ENCODE measurements at regions not wholly inside any gene's neighbourhood (a gene's known extent, or its start where the extent isn't known, plus 50 kb on each side); places are given as distances from the start of the nearest gene placed in this dataset.

DNA sequence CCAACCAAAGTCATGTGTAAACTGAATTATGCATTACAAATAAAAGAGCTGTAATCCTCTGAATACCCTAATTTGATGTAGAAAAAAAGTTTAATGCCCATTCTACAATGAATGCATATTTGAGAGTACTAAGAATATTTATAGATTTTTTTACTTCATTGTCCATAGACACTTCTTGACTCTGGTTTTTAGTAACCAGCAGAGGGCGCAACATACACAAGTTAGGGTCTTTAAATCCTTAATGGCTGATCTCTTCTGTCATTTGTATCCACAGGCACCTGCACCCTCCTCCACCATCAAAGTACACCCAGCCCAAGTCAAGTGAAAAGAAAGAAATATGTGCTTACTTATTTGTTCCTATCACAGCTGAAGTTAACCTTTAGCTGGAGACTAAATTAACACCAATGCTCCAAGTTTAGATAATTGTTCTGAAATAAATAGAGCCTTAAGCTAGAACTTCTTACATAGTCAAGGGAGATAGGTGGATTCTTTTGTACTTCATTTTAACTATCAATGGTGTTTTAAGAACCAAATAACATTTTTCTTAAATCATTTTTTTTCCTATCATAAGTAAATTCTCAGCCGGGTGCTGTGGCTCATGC, 524.2 kb upstream of the DAB2 start:
- no peak overlapping the region for H3K27ac ChIP-seq (ENCODE audit: low read depth, low read length)

GRCh38 chr5:39948341-39948740, 523.6 kb upstream of the DAB2 start:
- no peak overlapping the region for H3K9ac ChIP-seq (ENCODE audit: low read depth in 1 of 2, low read length in 2 of 2)
- H3K9me3 ChIP-seq (ENCODE audit: control insufficient read depth in 1 of 2, low read length in 2 of 2): no peaks in the 10 kb centered on the region
- H3K36me3 ChIP-seq (ENCODE audit: control insufficient read depth in 1 of 2, insufficient read depth in 2 of 2, low read length in 2 of 2): no peaks in the 10 kb centered on the region
- H3K4me3 ChIP-seq (ENCODE audit: low read depth in 1 of 2, low read length in 2 of 2): no peak overlapping the region
- no peaks in the 10 kb centered on the region for H3K4me1 ChIP-seq (ENCODE audit: control insufficient read depth in 1 of 2, insufficient read depth in 2 of 2, low read length in 2 of 2)
- H3K27ac ChIP-seq (ENCODE audit: low read depth, low read length): no peak overlapping the region
- no peaks in the 10 kb centered on the region for H3K27me3 ChIP-seq (ENCODE audit: control insufficient read depth in 1 of 2, insufficient read depth in 2 of 2, low read length in 2 of 2)

More for the DNA sequence above, 524.2 kb upstream of the DAB2 start:
- H3K9ac ChIP-seq (ENCODE audit: low read depth in 1 of 2, low read length in 2 of 2): no peak overlapping the region
- no peaks in the 10 kb centered on the region for H3K27me3 ChIP-seq (ENCODE audit: control insufficient read depth in 1 of 2, insufficient read depth in 2 of 2, low read length in 2 of 2)
- H3K9me3 ChIP-seq (ENCODE audit: control insufficient read depth in 1 of 2, low read length in 2 of 2): no peaks in the 10 kb centered on the region
- no peaks in the 10 kb centered on the region for H3K36me3 ChIP-seq (ENCODE audit: control insufficient read depth in 1 of 2, insufficient read depth in 2 of 2, low read length in 2 of 2)
- no peak overlapping the region for H3K4me3 ChIP-seq (ENCODE audit: low read depth in 1 of 2, low read length in 2 of 2)
- H3K4me1 ChIP-seq (ENCODE audit: control insufficient read depth in 1 of 2, insufficient read depth in 2 of 2, low read length in 2 of 2): no peaks in the 10 kb centered on the region

DNA sequence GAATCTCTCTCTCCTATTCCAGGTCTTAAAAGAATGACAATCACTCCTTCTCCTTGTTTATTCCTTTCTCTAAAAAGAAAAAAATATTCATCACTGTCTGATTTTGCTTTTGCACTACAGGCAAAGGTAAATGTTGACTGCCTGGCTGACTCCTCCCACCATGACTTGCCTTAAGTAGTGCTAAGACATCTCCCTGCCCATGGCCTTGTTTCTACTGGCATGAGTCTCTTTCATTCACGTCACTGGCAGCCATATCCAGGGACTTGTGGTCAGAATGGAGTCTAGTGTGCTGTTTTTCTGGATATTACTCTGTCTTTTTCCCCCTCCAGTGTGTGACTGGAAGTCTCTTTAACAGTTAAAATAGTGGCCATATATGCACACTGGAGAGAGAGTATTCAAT, 522.9 kb upstream of the DAB2 start:
- Histone ChIP-seq H3K4me3 (ENCODE audit: low read depth in 1 of 2, low read length in 2 of 2) (no peak overlapping the region), H3K36me3 (ENCODE audit: control insufficient read depth in 1 of 2, insufficient read depth in 2 of 2, low read length in 2 of 2) (no peaks in the 10 kb centered on the region), H3K9me3 (ENCODE audit: control insufficient read depth in 1 of 2, low read length in 2 of 2) (no peaks in the 10 kb centered on the region), H3K4me1 (ENCODE audit: control insufficient read depth in 1 of 2, insufficient read depth in 2 of 2, low read length in 2 of 2) (no peaks in the 10 kb centered on the region), H3K9ac (ENCODE audit: low read depth in 1 of 2, low read length in 2 of 2) (no peak overlapping the region), H3K27ac (ENCODE audit: low read depth, low read length) (no peak overlapping the region), H3K27me3 (ENCODE audit: control insufficient read depth in 1 of 2, insufficient read depth in 2 of 2, low read length in 2 of 2) (no peaks in the 10 kb centered on the region)

DNA sequence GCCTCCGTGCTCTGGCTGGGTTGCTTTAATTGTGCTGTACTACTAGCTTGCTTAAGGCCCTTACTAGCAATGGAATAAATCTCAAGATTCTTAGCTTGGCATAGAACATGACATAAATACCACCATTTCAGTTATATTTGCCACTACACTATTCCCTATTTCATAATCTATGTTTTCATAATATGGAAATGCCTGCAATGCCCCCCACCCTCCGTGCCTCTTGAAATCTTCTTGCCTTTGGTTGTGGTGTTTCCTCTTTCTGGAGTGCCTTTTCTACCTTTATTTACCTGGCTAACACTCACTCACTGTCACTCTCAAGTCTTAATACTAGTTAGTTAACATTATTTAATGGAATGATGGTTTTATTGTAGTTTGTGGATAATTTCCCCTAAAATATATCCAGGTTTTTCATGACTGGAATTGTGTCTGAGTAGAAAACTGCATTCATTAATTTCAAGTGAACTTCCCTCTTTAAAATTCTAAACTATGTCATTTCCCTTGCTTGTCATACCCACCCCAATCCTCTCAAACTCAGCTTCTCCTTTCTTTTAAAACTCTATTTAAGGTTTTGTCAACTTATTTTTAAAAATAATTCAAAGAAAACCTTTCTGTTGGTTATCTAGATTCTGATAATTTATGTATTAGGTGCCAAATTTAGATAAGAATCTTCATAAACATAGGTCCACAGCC, 521.7 kb upstream of the DAB2 start:
- Histone ChIP-seq H3K27me3 (ENCODE audit: control insufficient read depth in 1 of 2, insufficient read depth in 2 of 2, low read length in 2 of 2) (no peaks in the 10 kb centered on the region), H3K4me1 (ENCODE audit: control insufficient read depth in 1 of 2, insufficient read depth in 2 of 2, low read length in 2 of 2) (no peaks in the 10 kb centered on the region), H3K9me3 (ENCODE audit: control insufficient read depth in 1 of 2, low read length in 2 of 2) (no peaks in the 10 kb centered on the region), H3K27ac (ENCODE audit: low read depth, low read length) (no peak overlapping the region), H3K9ac (ENCODE audit: low read depth in 1 of 2, low read length in 2 of 2) (no peak overlapping the region), H3K36me3 (ENCODE audit: control insufficient read depth in 1 of 2, insufficient read depth in 2 of 2, low read length in 2 of 2) (no peaks in the 10 kb centered on the region), H3K4me3 (ENCODE audit: low read depth in 1 of 2, low read length in 2 of 2) (no peak overlapping the region)

- H3K36me3 ChIP-seq (ENCODE audit: control insufficient read depth in 1 of 2, insufficient read depth in 2 of 2, low read length in 2 of 2): no peaks in the 10 kb centered on the region
- H3K27ac ChIP-seq (ENCODE audit: low read depth, low read length): no peak overlapping the region
- no peak overlapping the region for H3K4me3 ChIP-seq (ENCODE audit: low read depth in 1 of 2, low read length in 2 of 2)
- no peaks in the 10 kb centered on the region for H3K27me3 ChIP-seq (ENCODE audit: control insufficient read depth in 1 of 2, insufficient read depth in 2 of 2, low read length in 2 of 2)
- no peaks in the 10 kb centered on the region for H3K9me3 ChIP-seq (ENCODE audit: control insufficient read depth in 1 of 2, low read length in 2 of 2)
- no peaks in the 10 kb centered on the region for H3K4me1 ChIP-seq (ENCODE audit: control insufficient read depth in 1 of 2, insufficient read depth in 2 of 2, low read length in 2 of 2)
- H3K9ac ChIP-seq (ENCODE audit: low read depth in 1 of 2, low read length in 2 of 2): no peak overlapping the region
These were observed 521.1 kb upstream of the DAB2 start for GRCh38 chr5:39945870-39946269.

- Histone ChIP-seq H3K27me3 (ENCODE audit: control insufficient read depth in 1 of 2, insufficient read depth in 2 of 2, low read length in 2 of 2) (no peaks in the 10 kb centered on the region), H3K9me3 (ENCODE audit: control insufficient read depth in 1 of 2, low read length in 2 of 2) (no peaks in the 10 kb centered on the region), H3K36me3 (ENCODE audit: control insufficient read depth in 1 of 2, insufficient read depth in 2 of 2, low read length in 2 of 2) (no peaks in the 10 kb centered on the region), H3K4me3 (ENCODE audit: low read depth in 1 of 2, low read length in 2 of 2) (no peak overlapping the region), H3K4me1 (ENCODE audit: control insufficient read depth in 1 of 2, insufficient read depth in 2 of 2, low read length in 2 of 2) (no peaks in the 10 kb centered on the region), H3K9ac (ENCODE audit: low read depth in 1 of 2, low read length in 2 of 2) (no peak overlapping the region), H3K27ac (ENCODE audit: low read depth, low read length) (no peak overlapping the region)
These were observed 519.0 kb upstream of the DAB2 start for GRCh38 chr5:39943811-39944210.

GRCh38 chr5:39942606-39943005, 517.8 kb upstream of the DAB2 start:
- Histone ChIP-seq H3K4me1 (ENCODE audit: control insufficient read depth in 1 of 2, insufficient read depth in 2 of 2, low read length in 2 of 2) (no peaks in the 10 kb centered on the region), H3K4me3 (ENCODE audit: low read depth in 1 of 2, low read length in 2 of 2) (no peak overlapping the region), H3K27ac (ENCODE audit: low read depth, low read length) (no peak overlapping the region), H3K9me3 (ENCODE audit: control insufficient read depth in 1 of 2, low read length in 2 of 2) (no peaks in the 10 kb centered on the region), H3K9ac (ENCODE audit: low read depth in 1 of 2, low read length in 2 of 2) (no peak overlapping the region), H3K27me3 (ENCODE audit: control insufficient read depth in 1 of 2, insufficient read depth in 2 of 2, low read length in 2 of 2) (no peaks in the 10 kb centered on the region), H3K36me3 (ENCODE audit: control insufficient read depth in 1 of 2, insufficient read depth in 2 of 2, low read length in 2 of 2) (no peaks in the 10 kb centered on the region)

DNA sequence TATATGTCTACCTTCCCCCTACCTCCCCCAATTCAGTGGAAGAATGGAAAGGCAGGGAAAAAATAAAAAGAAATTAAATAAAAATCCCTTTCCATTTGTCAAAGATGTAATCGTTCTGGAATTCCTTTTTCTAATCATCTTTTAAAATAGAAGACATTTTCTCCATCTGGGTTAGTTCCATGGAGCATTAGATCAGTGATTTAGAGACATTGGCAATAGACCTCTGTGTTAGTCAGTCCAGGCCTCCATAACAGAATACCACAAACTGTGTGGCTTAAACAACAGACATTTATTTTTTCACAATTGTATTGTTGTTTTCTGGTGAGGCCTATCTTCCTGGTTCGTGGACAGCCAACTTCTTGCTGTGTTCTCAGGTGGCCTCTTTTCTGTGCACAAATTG, 516.6 kb upstream of the DAB2 start:
- H3K27me3 ChIP-seq (ENCODE audit: control insufficient read depth in 1 of 2, insufficient read depth in 2 of 2, low read length in 2 of 2): no peaks in the 10 kb centered on the region
- H3K36me3 ChIP-seq (ENCODE audit: control insufficient read depth in 1 of 2, insufficient read depth in 2 of 2, low read length in 2 of 2): no peaks in the 10 kb centered on the region
- no peaks in the 10 kb centered on the region for H3K9me3 ChIP-seq (ENCODE audit: control insufficient read depth in 1 of 2, low read length in 2 of 2)
- H3K27ac ChIP-seq (ENCODE audit: low read depth, low read length): no peak overlapping the region
- H3K9ac ChIP-seq (ENCODE audit: low read depth in 1 of 2, low read length in 2 of 2): no peak overlapping the region
- no peak overlapping the region for H3K4me3 ChIP-seq (ENCODE audit: low read depth in 1 of 2, low read length in 2 of 2)
- no peaks in the 10 kb centered on the region for H3K4me1 ChIP-seq (ENCODE audit: control insufficient read depth in 1 of 2, insufficient read depth in 2 of 2, low read length in 2 of 2)

- H3K4me1 ChIP-seq (ENCODE audit: control insufficient read depth in 1 of 2, insufficient read depth in 2 of 2, low read length in 2 of 2): no peaks in the 10 kb centered on the region
- no peak overlapping the region for H3K9ac ChIP-seq (ENCODE audit: low read depth in 1 of 2, low read length in 2 of 2)
- no peaks in the 10 kb centered on the region for H3K9me3 ChIP-seq (ENCODE audit: control insufficient read depth in 1 of 2, low read length in 2 of 2)
- H3K4me3 ChIP-seq (ENCODE audit: low read depth in 1 of 2, low read length in 2 of 2): no peak overlapping the region
- no peaks in the 10 kb centered on the region for H3K36me3 ChIP-seq (ENCODE audit: control insufficient read depth in 1 of 2, insufficient read depth in 2 of 2, low read length in 2 of 2)
- no peak overlapping the region for H3K27ac ChIP-seq (ENCODE audit: low read depth, low read length)
- peaks cover 0 to 1% of the 10 kb centered on the region in 2 donors for H3K27me3 ChIP-seq (ENCODE audit: control insufficient read depth in 1 of 2, insufficient read depth in 2 of 2, low read length in 2 of 2)
These were observed 510.1 kb upstream of the DAB2 start for GRCh38 chr5:39934830-39935229.

GRCh38 chr5:39933061-39933460, 508.3 kb upstream of the DAB2 start:
- Histone ChIP-seq H3K27ac (ENCODE audit: low read depth, low read length) (no peak overlapping the region), H3K9me3 (ENCODE audit: control insufficient read depth in 1 of 2, low read length in 2 of 2) (no peaks in the 10 kb centered on the region), H3K4me1 (ENCODE audit: control insufficient read depth in 1 of 2, insufficient read depth in 2 of 2, low read length in 2 of 2) (no peaks in the 10 kb centered on the region), H3K27me3 (ENCODE audit: control insufficient read depth in 1 of 2, insufficient read depth in 2 of 2, low read length in 2 of 2) (peaks cover 0 to 3% of the 10 kb centered on the region in 2 donors), H3K9ac (ENCODE audit: low read depth in 1 of 2, low read length in 2 of 2) (no peak overlapping the region), H3K4me3 (ENCODE audit: low read depth in 1 of 2, low read length in 2 of 2) (no peak overlapping the region), H3K36me3 (ENCODE audit: control insufficient read depth in 1 of 2, insufficient read depth in 2 of 2, low read length in 2 of 2) (no peaks in the 10 kb centered on the region)
